ENCODE measurements at regions not wholly inside any gene's neighbourhood (a gene's known extent, or its start where the extent isn't known, plus 50 kb on each side); places are given as distances from the start of the nearest gene placed in this dataset.

GRCh38 chr9:79034583-79034982, 537.2 kb upstream of the TLE4 start:
- TF ChIP-seq GATA2 (IDR thresholded peaks at IDR 0.05; ENCODE audit: low read depth, low read length): no peak
- no peak for TF ChIP-seq GATA3 (IDR thresholded peaks at IDR 0.05; ENCODE audit: low read depth, low read length)

All from SH-SY5Y (cell line).